ENCODE measurements at regions not wholly inside any gene's neighbourhood (a gene's known extent, or its start where the extent isn't known, plus 50 kb on each side); places are given as distances from the start of the nearest gene placed in this dataset.
A peak's percentile ranks its signal among the peaks of the same experiment; 100 is the strongest.
"Not testable (repeated sequence)": the region's sequence is repeated elsewhere in the genome, so short reads cannot be mapped to it uniquely, and the experiment has no call there.

DNA sequence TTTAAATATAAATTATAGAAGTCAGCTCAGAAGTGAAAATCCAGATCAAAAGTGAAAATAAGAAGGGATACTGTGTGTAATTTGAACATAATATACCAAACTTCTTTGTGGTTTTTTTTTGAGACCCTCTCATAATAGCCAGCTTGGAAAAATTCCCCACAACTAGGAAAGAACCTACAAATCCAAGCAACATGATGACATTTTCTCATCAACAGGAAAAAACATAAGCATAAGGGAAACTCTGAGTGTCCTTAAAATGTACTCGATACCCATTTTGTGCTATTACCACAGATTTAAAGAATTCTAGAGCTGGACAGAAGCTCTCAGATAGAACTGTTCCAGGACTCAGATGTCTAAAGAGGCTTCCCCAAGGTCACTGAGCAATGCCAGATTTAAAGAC is 214.8 kb upstream of the KLF14 start:
- no peak for DNase-seq

DNA sequence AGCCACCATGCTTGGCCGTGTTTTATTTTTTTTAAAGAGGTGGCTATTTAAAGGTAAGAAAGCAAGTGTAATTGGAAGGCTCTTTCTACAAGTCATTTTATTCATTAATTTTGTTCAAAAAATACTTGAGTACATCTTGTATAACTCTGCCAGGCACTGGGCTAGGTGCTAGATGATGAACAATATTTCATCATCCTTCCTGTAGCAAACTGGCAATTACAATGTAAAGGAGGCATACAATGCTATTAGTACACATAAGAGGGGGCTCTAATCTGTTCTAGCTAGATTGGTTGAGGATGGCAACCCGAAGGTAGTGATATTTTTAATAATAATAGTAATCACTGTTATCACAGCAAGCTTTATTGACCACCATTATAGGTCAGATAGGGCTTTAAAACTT is 215.5 kb upstream of the KLF14 start:
- DNase-seq = no peak

DNA sequence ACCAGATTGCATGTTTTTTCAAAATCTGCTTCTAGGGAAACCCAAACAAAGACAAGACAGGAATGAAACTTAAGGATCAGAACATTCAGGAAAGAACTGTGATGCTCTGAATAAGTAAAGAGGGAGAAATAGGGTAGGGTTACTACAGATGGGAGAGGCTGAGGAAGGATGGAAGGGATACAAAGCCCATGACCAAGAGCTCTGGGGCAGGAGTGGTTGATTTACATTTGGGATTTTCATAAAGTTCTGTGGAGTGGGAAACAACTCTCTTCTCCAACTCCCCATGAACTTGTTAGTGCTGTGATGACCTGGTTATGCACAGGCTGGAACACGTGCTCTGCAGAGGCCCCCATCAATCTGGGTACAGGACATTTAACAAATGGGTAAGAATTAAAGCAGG is 216.0 kb upstream of the KLF14 start:
- DNase-seq = no peak

GRCh38 chr7:130950741-130951140 is 216.7 kb upstream of the KLF14 start:
- no peak for DNase-seq

- DNase-seq = no peak
These were observed 217.4 kb upstream of the KLF14 start for GRCh38 chr7:130951303-130951975.

- no peak for DNase-seq
These were observed 218.2 kb upstream of the KLF14 start for GRCh38 chr7:130951976-130952876.

- no peak for DNase-seq
These were observed 219.2 kb upstream of the KLF14 start for GRCh38 chr7:130953196-130953595.

DNA sequence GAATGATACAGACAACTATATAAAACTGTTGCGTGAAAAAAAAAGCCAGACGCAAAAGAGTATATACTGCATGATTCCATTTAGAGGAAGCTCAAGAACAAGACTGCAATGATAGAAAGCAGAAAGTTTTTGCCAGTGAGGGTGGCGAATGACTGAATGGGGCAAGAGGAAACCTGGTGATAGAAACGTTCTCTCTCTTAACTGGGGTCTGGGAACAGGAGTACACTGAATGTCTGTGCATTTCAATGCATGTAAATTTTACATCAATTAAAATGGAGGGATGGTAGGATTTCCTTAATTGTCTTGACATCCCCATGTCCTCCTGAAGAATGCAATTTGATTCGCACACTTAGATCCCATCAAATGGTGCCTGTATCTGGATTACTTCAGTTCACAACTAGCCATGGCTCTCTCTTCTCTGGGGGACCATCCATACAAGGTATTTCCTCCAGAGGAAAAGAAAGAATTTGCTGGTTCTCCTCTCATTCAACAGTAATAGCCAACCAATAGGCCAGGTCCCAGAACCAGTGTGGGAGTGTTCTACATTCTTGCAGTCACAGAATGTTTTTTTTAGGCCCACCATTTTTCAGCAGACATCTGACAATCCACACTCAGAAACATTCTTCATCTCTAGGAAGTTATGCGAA is 221.0 kb upstream of the KLF14 start:
- no peak for DNase-seq

- DNase-seq = no peak
These were observed 221.5 kb upstream of the KLF14 start for GRCh38 chr7:130955565-130955919.

GRCh38 chr7:130956417-130957136 is 222.6 kb upstream of the KLF14 start:
- no peak for DNase-seq

GRCh38 chr7:130957137-130957513 is 223.1 kb upstream of the KLF14 start:
- no peak for DNase-seq

DNA sequence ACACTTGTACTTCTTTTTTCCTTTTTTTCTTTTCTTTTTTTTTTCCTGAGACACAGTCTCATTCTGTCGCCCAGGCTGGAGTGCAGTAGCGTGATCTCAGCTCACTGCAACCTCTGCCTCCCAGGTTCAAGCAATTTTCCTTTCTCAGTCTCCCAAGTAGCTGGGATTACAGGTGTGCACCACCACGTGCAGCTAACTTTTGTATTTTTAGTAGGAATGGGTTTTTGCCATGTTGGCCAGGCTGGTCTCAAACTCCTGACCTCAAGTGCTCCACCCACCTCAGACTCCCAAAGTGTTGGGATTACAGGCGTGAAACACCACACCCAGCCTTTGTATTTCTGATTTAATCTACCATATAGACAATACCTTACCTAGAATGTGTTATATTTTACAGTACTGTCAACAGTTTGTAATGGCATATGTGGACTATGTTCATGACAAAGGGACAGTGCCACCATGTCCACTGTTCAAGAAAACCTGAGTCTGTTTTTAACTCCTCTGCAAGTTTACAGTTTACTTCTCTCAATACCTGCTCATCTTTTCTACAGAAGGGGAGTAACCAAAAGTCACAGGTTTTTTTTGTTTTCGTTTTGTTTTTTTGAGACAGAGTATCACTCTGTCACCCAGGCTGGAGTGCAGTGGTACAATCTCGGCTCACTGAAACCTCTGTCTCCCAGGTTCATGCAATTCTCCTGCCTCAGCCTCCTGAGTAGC is 223.9 kb upstream of the KLF14 start:
- DNase-seq = not testable (repeated sequence)

DNA sequence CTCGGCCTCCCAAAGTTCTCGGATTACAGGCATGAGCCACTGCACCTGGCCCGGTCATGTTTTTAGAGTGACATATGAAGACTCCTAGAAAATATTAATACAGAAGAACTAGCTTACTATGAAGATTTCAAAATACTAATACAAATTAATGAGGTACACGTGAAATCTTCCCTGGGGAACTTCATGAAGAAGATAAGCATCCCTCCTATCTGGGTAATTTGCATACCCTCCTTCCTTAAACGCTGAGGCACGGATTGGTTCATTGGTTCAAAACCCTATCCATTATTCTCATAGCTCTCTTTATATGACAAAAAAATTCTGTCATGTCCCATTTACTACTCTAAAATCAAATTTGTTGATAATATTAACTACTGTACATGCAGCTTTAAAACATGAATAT is 224.8 kb upstream of the KLF14 start:
- no peak for DNase-seq

DNA sequence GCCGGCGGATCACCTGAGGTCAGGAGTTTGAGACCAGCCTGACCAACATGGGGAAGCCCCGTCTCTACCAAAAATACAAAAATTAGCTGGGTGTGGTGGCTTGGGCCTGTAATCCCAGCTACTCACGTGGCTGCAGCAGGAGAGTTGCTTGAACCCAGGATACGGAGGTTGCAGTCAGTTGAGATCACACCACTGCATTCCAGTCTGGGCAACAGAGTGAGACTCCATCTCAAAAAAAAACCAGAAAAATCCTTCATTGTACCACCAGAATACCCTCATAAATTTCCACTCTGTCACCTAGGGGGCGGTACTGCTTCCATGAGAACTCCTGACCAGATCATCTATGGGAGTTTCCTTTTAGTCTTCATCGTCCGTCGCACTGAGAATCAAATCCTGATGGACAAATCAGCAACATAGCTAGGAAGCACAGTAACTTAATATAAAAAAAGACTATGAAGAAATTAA is 225.8 kb upstream of the KLF14 start:
- no peak for DNase-seq

GRCh38 chr7:130960208-130960988 is 226.4 kb upstream of the KLF14 start:
- no peak for DNase-seq

DNA sequence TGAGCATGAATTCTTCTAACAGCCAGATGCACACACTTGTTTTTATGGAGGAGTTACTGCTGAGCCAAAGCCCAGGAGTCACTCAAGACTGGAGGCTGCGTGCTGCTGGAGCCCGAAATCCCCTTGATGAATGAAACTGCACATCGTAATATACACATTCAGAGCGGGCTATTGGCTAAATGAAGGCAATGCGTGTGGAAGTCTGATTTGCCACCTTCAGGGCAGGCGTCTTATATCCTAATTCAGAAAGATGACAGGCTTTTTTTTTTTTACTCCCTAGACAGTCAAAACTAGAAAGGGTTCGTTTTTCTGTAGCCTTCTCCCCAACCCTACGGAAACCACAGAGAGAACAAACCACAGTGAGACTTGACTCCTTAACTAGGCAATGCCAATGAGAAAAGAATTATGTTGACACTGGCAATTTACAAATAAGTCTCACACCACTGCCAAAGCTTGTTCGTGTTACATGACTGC is 227.2 kb upstream of the KLF14 start:
- peak; percentile 74 to 82 for DNase-seq

DNA sequence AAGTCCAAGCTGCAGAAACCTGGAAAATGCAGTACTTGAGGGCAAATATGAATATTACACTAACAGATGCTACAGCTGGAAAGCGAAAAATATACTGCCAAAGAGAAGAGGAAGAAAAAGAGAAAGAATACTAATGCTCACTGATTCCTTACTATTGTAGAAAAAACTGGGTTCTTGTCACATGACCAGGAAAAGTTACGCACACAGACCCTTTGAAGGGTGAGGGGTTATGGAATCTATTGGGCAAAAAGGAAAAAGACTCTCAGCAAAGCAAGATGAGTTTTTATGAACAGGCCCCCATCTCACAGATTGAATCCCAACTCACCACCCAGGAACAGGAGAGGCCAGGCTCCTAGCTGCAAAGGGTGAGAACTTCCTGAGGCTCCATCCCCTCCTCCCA is 228.1 kb upstream of the KLF14 start:
- DNase-seq = no peak

- no peak for DNase-seq
These were observed 229.3 kb upstream of the KLF14 start for GRCh38 chr7:130963339-130963738.

GRCh38 chr7:130965515-130965914 is 231.5 kb upstream of the KLF14 start:
- no peak for DNase-seq

GRCh38 chr7:130966246-130967009 is 232.4 kb upstream of the KLF14 start:
- DNase-seq = no peak

DNA sequence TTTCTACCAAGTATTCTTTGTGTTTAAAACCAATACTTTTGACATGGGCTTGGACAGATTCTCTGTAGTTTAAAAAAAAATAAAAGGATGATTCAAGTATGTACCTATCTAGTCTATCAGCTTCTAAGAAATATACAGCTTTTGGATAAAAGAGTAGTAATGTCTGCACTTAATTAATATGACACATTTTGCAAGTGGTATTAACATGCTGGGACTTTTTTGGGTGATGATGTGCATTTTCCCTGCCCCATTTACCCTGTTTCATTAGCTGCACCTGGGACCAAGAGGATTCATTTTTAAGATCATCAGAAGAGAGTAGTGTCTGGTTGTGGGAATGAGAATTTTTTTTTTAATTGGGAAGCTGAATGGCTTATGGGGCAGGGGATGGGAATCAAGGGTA is 236.2 kb upstream of the KLF14 start:
- DNase-seq = no peak
